KOPT-K1 (cell line): ENCODE measurements at regions not wholly inside any gene's neighbourhood (a gene's known extent, or its start where the extent isn't known, plus 50 kb on each side); places are given as distances from the start of the nearest gene placed in this dataset.
"Not testable (repeated sequence)": the region's sequence is repeated elsewhere in the genome, so short reads cannot be mapped to it uniquely, and the experiment has no call there.

Experiments used
- H3K27ac ChIP-seq: fragments of 200-600 bp; sonication (generic); 2 replicates; pipeline ENCODE4 v1.5.1; 2016; ENCODE audit warnings: antibody characterized with exemption, mild to moderate bottlenecking, low read depth, low read length; ENCODE audit not compliant: poor library complexity, severe bottlenecking
- H3K36me3 ChIP-seq: fragments of 200-600 bp; sonication (generic); 2 replicates; pipeline ENCODE4 v1.5.1; 2017; ENCODE audit warnings: antibody characterized with exemption, mild to moderate bottlenecking, low read length, moderate library complexity; ENCODE audit not compliant: insufficient read depth
- H3K9me3 ChIP-seq: fragments of 200-600 bp; sonication (generic); 2 replicates; pipeline ENCODE4 v1.5.1; 2017; ENCODE audit warnings: antibody characterized with exemption, low read length, mild to moderate bottlenecking; ENCODE audit not compliant: insufficient read depth, poor library complexity, severe bottlenecking

DNA sequence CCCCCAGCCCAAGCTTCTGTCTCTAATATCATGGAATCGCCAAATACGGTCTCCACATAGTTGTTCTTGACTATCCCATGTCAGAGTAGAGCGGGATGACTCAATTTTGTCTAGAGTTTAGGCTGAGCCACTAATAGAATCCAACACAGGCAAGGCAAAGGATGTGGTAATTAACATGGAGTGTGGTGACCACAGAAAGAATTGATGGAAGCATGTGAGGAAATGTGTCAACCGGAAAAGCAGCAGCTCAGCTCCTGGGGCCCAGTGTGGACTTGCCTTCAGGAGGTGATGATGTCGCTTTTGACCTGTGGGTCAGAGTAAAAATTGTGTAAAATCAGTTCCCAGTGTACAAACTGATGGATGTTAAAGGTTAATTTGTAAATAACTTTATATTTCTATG is 139.3 kb upstream of the KLF6 start:
- Histone ChIP-seq H3K36me3 (no peaks in the 10 kb centered on the region), H3K9me3 (no peaks in the 10 kb centered on the region), H3K27ac (no peak overlapping the region)

DNA sequence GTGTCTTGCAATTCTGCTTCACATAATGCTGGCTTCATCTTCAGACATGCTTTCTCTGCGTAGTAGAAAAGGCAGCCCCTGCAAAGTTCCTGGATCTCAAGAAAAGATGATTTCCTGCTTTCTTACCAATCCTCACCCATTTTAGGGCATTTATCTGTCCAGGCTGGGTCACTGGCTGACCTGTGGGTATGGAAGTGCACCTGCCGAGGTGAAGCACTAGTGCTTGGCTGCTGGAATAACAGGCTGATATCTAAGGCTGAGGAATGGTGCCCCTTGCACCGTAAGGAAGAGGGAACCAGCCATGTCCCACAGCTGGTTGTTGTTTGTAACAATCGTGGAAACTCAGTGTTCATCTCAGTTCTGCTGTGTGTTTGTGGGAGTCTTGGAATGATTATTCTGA is 138.0 kb upstream of the KLF6 start:
- H3K27ac ChIP-seq: no peak overlapping the region

DNA sequence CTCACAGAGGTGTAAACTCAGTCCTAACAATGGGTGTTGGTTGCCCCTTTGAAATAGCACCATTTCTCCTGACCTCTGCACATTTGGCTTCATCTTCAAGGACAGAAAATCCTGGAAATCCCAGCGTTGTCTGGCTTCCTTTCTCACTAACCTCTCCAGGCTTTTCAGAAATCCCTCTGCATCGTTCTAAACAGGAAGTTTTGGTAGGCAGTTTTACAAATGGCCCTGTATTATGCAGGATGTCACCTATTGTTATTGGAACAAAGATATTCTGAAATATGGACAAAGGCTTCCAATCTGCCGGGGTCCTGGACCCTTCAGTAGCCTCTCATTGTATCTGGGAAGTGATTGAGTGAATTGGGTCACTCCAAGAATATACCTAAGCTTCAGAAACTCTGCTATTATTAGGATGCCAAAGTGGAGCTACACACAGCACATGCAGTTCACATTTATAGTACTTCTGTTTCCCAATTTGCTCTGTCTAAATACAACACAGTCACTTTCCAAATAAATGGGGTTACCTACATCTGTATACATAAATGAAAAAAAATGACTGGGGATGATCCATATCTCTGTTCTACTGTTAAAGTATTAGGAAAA is 134.8 kb upstream of the KLF6 start:
- Histone ChIP-seq H3K9me3 (peaks cover 13% of the 10 kb centered on the region), H3K36me3 (no peaks in the 10 kb centered on the region), H3K27ac (no peak overlapping the region)

More for the DNA sequence above, 138.0 kb upstream of the KLF6 start:
- no peaks in the 10 kb centered on the region for H3K36me3 ChIP-seq
- H3K9me3 ChIP-seq: peaks cover 12% of the 10 kb centered on the region

DNA sequence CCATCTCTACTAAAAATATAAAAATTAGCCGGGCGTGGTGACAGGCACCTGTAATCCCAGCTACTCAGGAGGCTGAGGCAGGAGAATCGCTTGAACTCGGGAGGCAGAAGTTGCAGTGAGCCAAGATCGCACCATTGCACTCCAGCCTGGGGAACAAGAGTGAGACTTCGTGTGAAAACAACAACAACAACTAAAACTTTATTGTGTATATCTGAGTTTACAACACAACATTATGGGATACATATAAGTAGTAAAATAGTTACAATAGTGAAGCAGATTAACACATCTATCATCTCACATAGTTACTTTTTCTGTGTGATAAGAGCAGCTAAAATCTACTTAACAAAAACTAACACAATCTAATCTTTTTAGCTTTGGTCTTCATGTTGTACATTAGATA is 132.4 kb upstream of the KLF6 start:
- H3K36me3 ChIP-seq, H3K27ac ChIP-seq: not testable (repeated sequence)
- H3K9me3 ChIP-seq: peaks cover 13% of the 10 kb centered on the region

DNA sequence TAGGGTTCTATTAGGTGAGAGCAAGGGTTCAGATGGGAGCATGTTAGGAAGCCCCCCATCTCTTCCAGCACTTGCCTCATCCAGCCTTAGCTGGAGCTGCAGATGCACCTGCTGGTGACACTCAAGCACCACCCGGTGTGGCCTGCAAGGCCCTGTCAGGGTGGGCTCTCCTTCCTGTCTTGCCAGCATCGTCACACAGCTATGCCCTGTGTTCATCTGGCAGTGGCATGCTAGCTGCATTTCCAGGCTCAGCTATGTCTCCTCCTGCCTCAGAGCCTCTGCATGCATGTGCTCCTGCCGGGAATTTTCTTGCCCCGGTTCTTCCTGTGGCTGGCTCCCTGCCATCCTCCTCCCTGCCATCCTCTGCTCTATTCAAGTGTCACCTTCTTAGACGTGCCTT is 129.7 kb upstream of the KLF6 start:
- no peaks in the 10 kb centered on the region for H3K36me3 ChIP-seq
- H3K9me3 ChIP-seq: peaks cover 13% of the 10 kb centered on the region
- H3K27ac ChIP-seq: no peak overlapping the region

DNA sequence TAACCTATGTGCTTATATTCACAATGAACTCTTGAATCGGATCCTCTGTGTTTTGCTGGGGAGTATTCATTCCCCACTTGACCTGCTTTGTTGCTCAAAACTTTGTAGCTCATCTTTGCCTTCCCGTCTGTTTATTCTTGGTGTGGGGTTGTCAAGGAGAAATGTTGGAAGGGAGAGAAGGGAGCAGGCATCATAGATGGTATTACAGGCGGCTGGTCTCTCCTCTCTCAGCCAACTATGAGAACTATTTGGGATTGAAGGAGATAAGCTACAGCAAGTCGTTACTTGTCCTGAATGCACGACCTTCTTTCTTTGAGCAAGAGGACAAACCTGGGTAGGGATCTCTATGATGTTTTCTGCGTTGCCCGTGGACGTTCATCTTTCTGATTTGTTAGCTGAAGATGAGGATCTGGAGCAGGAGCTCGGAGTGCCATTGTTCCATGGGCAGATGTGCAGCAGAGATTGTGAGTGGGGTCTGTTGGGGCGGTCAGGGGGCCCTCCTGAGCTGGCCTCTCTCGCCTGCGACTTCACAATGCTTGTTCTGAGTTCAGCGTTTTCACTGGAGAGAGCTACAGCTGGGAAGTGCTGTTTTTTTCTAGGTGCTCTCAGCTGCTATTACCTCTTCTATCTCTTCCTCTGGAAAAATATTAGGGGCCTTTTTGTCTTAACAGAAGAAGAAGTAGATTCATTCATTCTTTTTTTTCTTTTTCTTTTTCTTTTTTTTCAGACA is 126.9 kb upstream of the KLF6 start:
- no peaks in the 10 kb centered on the region for H3K36me3 ChIP-seq
- H3K27ac ChIP-seq: no peak overlapping the region
- no peaks in the 10 kb centered on the region for H3K9me3 ChIP-seq

DNA sequence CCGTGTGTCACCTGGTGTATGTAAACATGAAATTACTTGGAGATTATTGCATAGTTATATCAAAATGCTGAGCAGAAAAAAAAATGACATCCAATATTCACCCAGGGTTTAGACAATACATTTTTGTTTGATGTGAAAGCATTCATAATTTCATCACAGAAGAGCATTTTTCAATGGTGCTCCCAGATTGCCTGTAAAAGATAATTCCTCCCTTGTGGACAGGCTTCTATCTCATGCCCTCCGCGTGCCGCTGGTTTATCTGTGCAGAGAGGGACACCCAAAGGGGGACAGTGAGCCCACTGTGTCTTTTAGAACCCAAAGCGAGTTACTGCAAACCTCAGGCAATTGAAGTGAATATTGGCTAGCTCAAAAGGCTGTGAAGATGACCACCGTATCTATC is 126.2 kb upstream of the KLF6 start:
- Histone ChIP-seq H3K27ac (no peak overlapping the region), H3K9me3 (no peaks in the 10 kb centered on the region), H3K36me3 (no peaks in the 10 kb centered on the region)

DNA sequence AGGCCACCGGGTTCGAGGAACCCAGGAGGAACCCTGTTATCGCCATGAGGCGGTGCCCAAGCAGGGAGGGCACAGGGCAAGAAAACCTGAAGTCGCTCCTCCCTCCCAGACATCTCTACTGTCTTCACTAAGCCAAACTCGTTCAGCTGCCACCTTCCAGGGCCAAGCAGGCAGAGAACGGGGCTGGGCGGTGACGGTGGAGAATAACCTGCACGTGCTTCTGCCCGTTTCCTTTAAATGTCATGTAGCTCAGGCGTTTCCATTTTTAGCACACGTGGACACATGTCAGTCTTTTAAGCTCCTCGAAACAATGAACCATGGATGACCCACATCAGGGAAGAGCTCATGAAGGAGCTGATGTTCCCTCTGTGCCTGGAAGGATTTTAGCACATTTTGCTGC is 124.3 kb upstream of the KLF6 start:
- Histone ChIP-seq H3K27ac (no peak overlapping the region), H3K36me3 (no peaks in the 10 kb centered on the region), H3K9me3 (no peaks in the 10 kb centered on the region)

DNA sequence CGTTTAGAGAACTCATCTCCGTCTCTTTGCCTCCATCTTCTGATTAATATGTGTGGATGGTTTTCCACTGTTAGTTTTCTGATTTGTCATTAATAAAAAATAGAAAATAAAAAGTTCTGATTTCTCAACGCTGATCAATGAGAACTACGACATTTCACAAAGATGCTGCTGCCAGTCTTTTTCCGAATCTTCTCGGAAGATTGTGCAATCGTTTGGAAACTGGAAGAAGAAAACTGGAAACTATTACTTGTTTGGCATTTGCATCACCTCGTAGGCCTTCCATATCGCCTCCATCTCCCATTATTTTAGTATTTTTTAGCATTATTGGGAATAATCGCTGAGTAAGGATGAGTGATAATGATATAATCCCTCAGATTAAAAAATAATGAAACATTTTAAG is 123.2 kb upstream of the KLF6 start:
- Histone ChIP-seq H3K9me3 (no peaks in the 10 kb centered on the region), H3K36me3 (no peaks in the 10 kb centered on the region), H3K27ac (no peak overlapping the region)

DNA sequence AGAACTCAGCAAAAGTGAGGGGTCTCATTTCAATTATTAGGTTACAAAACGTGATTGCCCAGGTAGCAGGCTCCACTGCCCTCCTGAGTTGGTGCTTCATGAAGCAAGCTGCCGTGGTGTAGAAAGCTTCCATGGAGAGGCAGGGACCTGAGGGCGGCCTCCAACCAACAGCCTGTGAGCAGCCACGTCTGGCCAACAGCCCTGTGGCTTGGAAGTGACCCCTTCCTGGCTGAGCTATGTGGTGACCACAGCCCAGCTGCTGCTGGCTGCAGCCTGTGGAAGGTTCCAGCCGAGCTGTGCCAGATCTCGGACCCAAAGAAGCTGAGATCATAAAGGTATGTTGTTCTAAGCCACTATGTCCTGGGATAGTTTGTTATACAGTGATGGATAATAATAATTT is 122.5 kb upstream of the KLF6 start:
- no peaks in the 10 kb centered on the region for H3K9me3 ChIP-seq
- H3K27ac ChIP-seq: no peak overlapping the region
- H3K36me3 ChIP-seq: no peaks in the 10 kb centered on the region

DNA sequence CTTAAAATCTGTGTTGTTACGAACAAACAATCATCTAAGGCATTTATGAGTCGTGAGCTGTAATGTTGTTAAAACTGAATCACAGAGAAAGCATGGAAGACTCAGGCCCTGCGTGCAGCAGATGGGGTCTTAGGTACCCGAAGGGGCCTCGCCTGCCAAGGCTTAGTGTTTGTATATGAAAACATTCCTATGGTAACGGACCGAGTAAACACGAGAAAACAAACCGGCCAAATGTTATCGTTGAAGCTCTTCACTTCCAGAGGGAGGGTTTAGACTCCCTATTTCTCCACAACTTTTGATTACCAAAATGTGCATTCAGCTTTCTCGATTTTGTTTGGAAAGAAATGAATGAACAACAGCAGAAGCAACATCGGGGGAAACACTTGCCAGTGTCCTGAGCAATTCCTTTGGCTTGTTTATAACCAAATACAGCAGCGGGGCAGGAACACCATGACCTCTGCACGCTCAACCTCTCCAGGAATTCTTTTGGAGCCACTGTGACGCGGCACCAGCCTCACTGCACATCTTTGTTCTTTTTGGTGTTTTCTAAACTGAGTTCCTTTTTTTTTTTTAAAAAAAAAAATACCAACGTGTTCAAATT is 121.6 kb upstream of the KLF6 start:
- Histone ChIP-seq H3K9me3 (no peaks in the 10 kb centered on the region), H3K27ac (no peak overlapping the region), H3K36me3 (no peaks in the 10 kb centered on the region)

DNA sequence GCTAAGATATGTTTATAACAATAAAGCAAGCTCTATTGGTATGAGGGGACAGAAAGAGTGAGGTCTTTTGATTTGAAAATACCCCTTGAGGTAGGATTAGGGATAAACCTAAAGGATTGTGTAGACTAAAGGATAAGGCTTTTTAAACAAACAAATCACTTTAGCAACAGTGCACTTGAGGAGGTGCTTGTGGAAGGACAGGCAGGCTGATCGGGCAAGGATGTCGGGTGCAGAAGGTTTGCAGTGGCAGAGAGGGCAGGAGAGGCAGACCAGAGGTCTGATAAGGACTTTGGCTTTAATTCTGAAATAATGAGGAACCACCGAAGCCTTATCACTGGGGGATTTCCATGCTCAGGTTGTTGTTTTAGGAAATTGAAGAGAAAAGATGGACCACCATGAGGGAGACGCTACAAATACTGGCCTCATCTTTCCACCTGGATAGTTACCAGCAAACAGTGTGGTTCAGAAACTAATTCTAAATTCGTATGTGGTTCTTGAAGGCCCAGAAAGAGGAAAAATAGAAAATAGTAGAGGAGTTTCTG is 119.5 kb upstream of the KLF6 start:
- Histone ChIP-seq H3K9me3 (no peaks in the 10 kb centered on the region), H3K27ac (no peak overlapping the region), H3K36me3 (no peaks in the 10 kb centered on the region)

DNA sequence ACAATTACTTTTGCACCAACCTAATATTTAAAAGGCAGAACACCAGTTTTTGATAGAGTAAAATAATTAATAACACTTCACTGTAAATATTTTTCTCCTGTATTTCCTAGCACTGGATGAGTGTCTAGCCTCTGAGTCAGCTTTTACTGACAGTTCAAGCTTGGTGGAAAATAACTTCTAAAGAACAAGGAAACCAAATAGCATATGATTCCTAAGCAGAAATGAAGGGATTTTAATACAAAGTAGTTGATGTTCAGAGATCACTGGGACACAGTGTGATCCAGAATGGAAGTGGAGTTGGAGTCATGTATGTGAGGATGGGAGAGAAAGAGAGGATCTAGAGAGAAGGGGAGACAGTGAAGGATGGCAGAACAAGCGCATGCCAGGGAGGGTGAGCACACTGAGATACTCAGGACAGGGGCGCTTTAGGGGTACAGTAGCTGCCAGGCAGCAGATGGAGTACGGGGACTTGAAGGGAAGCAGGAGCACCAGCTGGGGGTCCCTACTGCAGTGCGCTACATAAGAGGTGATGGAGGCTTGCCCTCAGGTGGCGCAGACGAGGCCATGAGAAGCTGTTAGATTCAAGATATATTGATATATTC is 117.9 kb upstream of the KLF6 start:
- Histone ChIP-seq H3K27ac (no peak overlapping the region), H3K36me3 (no peaks in the 10 kb centered on the region), H3K9me3 (no peaks in the 10 kb centered on the region)

DNA sequence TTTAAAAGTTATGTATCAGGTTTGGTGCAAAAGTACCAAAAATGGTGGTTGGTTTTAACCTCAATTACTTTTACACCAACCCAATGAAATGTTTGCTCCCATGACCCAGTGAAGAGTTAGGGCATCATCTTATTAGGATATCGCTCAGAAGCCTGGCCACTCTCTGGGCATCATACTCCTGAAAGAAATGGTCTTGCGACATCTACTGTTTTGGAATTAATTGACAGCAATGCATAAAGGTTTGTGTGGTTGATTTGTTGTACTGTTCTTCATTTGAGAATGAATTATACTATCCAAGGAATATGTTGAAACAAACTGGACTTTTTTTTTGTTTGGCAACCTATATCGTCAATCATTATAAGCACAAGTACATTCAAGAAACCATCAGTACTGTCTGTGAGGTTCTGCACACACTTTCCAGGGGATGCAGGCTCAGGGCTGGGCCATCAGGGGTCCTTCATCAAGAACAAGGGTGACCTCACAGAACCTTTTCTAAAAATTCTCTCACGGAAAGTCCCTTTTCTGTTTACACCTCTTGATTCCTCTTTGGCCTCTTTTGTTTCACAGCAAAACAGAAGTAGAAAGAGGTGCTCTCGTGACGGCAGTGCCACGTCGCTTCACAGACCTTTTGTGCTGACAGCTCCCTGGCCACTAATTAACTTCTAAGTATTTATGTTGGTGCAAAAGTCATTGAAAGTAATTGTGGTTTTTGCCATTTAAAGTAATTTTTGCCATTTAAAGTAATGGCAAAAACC is 117.2 kb upstream of the KLF6 start:
- Histone ChIP-seq H3K36me3 (no peaks in the 10 kb centered on the region), H3K27ac (no peak overlapping the region), H3K9me3 (no peaks in the 10 kb centered on the region)

DNA sequence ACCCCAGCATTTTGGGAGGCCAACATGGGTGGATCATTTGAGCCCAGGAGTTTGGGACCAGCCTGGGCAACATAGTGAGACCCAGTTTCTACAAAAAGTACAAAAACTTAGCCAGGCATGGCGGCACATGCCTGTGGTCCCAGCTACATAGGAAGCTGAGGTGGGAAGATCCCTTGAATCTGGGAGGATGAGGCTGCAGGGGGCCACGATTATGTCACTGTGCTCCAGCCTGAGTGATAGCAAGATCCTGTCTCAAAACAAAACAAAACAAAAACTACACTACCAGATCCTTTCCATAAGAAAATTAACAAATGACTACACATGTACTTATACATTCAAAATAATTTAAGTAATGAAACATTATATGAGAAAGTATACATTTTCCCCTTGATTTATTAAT is 116.4 kb upstream of the KLF6 start:
- Histone ChIP-seq H3K9me3 (no peaks in the 10 kb centered on the region), H3K36me3 (no peaks in the 10 kb centered on the region), H3K27ac (no peak overlapping the region)
